Stimulated activated CD8-positive, alpha-beta memory T cell treated with anti-CD3 and anti-CD28 coated beads, Interleukin-4, amount 100 ng/mL, for 48 hours (primary cell): ENCODE measurements at regions not wholly inside any gene's neighbourhood (a gene's known extent, or its start where the extent isn't known, plus 50 kb on each side); places are given as distances from the start of the nearest gene placed in this dataset.
A peak's percentile ranks its signal among the peaks of the same experiment; 100 is the strongest.
"Not testable (repeated sequence)": the region's sequence is repeated elsewhere in the genome, so short reads cannot be mapped to it uniquely, and the experiment has no call there.

Experiments
- DNase-seq: peaks from one replicate; pipeline ENCODE4 v3.0.0-alpha.2; 2020

- DNase-seq: no peak
Measured at GRCh38 chr18:34942276-34942675, 98.9 kb upstream of the MAPRE2 start.

GRCh38 chr18:34942975-34943374 lies 98.2 kb upstream of the MAPRE2 start:
- no peak for DNase-seq

- no peak for DNase-seq
Measured at GRCh38 chr18:34943587-34943986, 97.6 kb upstream of the MAPRE2 start.

GRCh38 chr18:34947711-34948125 lies 93.5 kb upstream of the MAPRE2 start:
- DNase-seq: no peak

- DNase-seq: no peak
Measured at GRCh38 chr18:34951625-34952379, 89.4 kb upstream of the MAPRE2 start.

GRCh38 chr18:34953212-34953611 lies 88.0 kb upstream of the MAPRE2 start:
- DNase-seq: no peak

- DNase-seq: not testable (repeated sequence)
Measured at GRCh38 chr18:34955494-34955893, 85.7 kb upstream of the MAPRE2 start.

- no peak for DNase-seq
Measured at GRCh38 chr18:34956663-34957062, 84.5 kb upstream of the MAPRE2 start.

GRCh38 chr18:34957119-34957863 lies 83.9 kb upstream of the MAPRE2 start:
- DNase-seq: no peak

- no peak for DNase-seq
Measured at GRCh38 chr18:34957864-34958259, 83.4 kb upstream of the MAPRE2 start.

- no peak for DNase-seq
Measured at GRCh38 chr18:34959211-34959829, 81.9 kb upstream of the MAPRE2 start.

GRCh38 chr18:34959989-34960388 lies 81.2 kb upstream of the MAPRE2 start:
- no peak for DNase-seq

- DNase-seq: no peak
Measured at GRCh38 chr18:34965108-34965507, 76.1 kb upstream of the MAPRE2 start.

- no peak for DNase-seq
Measured at GRCh38 chr18:34965566-34965965, 75.6 kb upstream of the MAPRE2 start.

GRCh38 chr18:34970106-34970505 lies 71.1 kb upstream of the MAPRE2 start:
- DNase-seq: no peak

- DNase-seq: no peak
Measured at GRCh38 chr18:34971313-34971712, 69.9 kb upstream of the MAPRE2 start.

GRCh38 chr18:34972765-34973414 lies 68.3 kb upstream of the MAPRE2 start:
- no peak for DNase-seq

- DNase-seq: no peak
Measured at GRCh38 chr18:34976123-34976522, 65.1 kb upstream of the MAPRE2 start.

- DNase-seq: no peak
Measured at GRCh38 chr18:34976534-34976898, 64.7 kb upstream of the MAPRE2 start.

- DNase-seq: peak; percentile 84
Measured at GRCh38 chr18:34976899-34977837, 64.0 kb upstream of the MAPRE2 start.

- peak; percentile 77 for DNase-seq
Measured at GRCh38 chr18:34977838-34978532, 63.2 kb upstream of the MAPRE2 start.

GRCh38 chr18:34978533-34978893 lies 62.7 kb upstream of the MAPRE2 start:
- DNase-seq: no peak
